ENCODE measurements at regions not wholly inside any gene's neighbourhood (a gene's known extent, or its start where the extent isn't known, plus 50 kb on each side); places are given as distances from the start of the nearest gene placed in this dataset.
A peak's percentile ranks its signal among the peaks of the same experiment; 100 is the strongest.

GRCh38 chr5:135133181-135133580 is 99.2 kb upstream of the PITX1 start:
- ATAC-seq (replicated peaks in 6 of 8): no peak
- H3K4me1 ChIP-seq (replicated peaks in 1 of 2): no peaks in the 10 kb centered on the region
- H3K4me3 ChIP-seq: no peak overlapping the region
- in situ Hi-C loops (cut with MboI; ENCODE audit: low pct_unique_long_range_greater_than_20kb in 2 of 9, low sequenced_read_pairs in 9 of 9, unreplicated experiment in 9 of 9): no loop called here
- 76 to 100% (median 93%) methylated on average over 3 to 9 of the region's 9 CpGs; no CpG with 5 or more reads in 3 of the 10 experiments for WGBS, 10 experiments
- no peak overlapping the region for H3K27ac ChIP-seq

DNA sequence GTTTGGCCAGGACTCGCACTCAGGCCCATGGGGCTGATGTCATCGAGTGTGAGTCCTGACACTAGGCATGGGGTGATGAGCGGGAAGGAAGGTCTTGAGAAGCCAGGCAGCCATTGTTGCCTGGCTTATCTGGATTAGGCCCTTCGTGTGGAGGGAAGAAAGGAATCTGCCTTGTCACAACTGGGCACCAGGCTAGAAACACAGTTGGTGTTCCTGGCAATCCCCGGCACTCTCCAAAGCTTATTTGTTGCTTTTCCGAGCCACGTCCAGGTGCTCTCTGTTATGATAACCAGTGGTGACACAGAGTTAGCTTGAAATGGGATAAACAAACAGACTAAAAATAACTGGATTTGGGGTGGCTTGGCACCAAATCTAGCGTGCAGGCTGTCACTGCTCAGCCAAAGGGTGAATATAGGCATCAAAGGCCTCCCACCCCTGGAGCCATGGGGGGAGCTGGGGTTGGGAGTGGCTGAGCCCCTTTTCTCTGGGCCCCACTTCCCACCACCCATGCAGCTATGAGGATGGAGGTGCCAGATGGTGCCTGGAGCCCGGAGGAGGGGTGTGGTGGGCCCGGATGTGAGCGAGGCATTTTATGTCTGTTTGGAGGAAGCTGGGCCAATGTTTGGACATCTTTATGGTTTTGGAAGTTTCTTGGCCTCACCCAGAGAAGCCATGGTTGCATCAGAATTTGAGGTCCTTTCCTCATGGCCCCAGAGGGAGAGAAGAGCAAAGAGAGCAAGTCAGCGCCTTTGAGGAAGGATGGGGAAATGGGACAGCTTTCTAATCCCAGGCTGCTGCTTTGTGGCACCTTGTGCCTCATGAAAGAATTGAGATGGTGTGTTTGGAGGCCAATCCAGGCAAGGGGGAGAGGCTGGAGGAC is 98.0 kb upstream of the PITX1 start:
- Histone ChIP-seq H3K4me3 (no peak overlapping the region), H3K27ac (no peak overlapping the region), H3K4me1 (replicated peaks in 1 of 2) (no peaks in the 10 kb centered on the region)
- no peak for ATAC-seq (replicated peaks in 6 of 8)
- WGBS, 10 experiments: 56 to 100% (median 81%) methylated on average over 1 to 10 of the region's 12 CpGs; no CpG with 5 or more reads in 2 of the 10 experiments
- in situ Hi-C loops (cut with MboI; ENCODE audit: low pct_unique_long_range_greater_than_20kb in 2 of 9, low sequenced_read_pairs in 9 of 9, unreplicated experiment in 9 of 9): no loop called here

GRCh38 chr5:135130261-135131215 is 96.5 kb upstream of the PITX1 start:
- 30 to 93% (median 75%) methylated on average over 2 to 3 of the region's 7 CpGs; no CpG with 5 or more reads in 6 of the 10 experiments for WGBS, 10 experiments
- ATAC-seq (replicated peaks in 6 of 8): no peak
- Histone ChIP-seq H3K27ac (no peak overlapping the region), H3K4me1 (replicated peaks in 1 of 2) (no peaks in the 10 kb centered on the region), H3K4me3 (no peak overlapping the region)
- in situ Hi-C loops (cut with MboI; ENCODE audit: low pct_unique_long_range_greater_than_20kb in 2 of 9, low sequenced_read_pairs in 9 of 9, unreplicated experiment in 9 of 9): no loop called here

DNA sequence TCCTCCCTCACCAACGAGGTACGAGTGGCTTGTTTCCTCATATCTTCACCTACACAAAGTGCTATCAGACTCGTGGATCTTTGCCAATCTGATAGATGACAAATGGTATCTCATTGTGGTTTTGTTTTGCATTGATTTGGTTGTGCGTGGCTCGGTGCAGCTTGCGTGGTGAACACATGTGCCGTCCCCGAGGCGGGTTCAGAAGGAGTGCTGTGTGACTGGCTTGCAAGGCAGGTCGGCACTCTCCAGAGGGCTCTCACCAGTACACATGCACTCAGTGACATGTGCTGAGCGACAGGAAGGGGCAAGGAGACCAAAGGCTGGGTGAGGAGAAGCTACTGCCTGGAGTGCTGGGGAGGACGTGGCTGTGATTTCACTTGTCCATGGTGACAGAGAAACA is 95.3 kb upstream of the PITX1 start:
- H3K4me1 ChIP-seq (replicated peaks in 1 of 2): no peaks in the 10 kb centered on the region
- no peak overlapping the region for H3K27ac ChIP-seq
- ATAC-seq (replicated peaks in 6 of 8): no peak
- in situ Hi-C loops (cut with MboI; ENCODE audit: low pct_unique_long_range_greater_than_20kb in 2 of 9, low sequenced_read_pairs in 9 of 9, unreplicated experiment in 9 of 9): no loop called here
- 46 to 87% (median 60%) methylated on average over 1 to 9 of the region's 12 CpGs; no CpG with 5 or more reads in 5 of the 10 experiments for WGBS, 10 experiments
- no peak overlapping the region for H3K4me3 ChIP-seq

DNA sequence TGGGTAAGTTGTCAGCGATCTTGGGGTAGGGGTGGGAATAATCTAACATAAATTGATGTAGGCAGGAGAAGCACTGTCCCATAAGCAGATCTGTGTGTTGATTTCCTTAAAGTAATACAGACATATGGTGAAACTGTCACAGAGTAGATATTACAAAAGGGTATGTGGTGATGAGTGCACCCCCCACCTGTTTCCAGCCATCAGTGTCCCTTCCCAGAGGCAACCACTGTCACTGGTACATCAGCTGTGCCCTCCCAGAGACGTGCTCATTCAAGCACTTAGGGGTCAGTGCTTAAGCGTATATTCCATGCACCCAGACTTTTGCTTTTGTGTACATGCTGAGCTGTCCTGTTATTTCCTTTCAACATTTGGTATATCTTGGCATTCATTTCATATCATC is 94.3 kb upstream of the PITX1 start:
- H3K4me3 ChIP-seq: no peak overlapping the region
- in situ Hi-C loops (cut with MboI; ENCODE audit: low pct_unique_long_range_greater_than_20kb in 2 of 9, low sequenced_read_pairs in 9 of 9, unreplicated experiment in 9 of 9): no loop called here
- no peaks in the 10 kb centered on the region for H3K4me1 ChIP-seq (replicated peaks in 1 of 2)
- WGBS, 10 experiments: 70 to 100% (median 86%) methylated on average over 1 to 3 of the region's 3 CpGs; no CpG with 5 or more reads in 3 of the 10 experiments
- H3K27ac ChIP-seq: no peak overlapping the region
- no peak for ATAC-seq (replicated peaks in 6 of 8)

- 5 to 92% (median 87%) methylated on average over 2 to 8 of the region's 11 CpGs; no CpG with 5 or more reads in 6 of the 10 experiments for WGBS, 10 experiments
- Histone ChIP-seq H3K4me1 (replicated peaks in 1 of 2) (no peaks in the 10 kb centered on the region), H3K4me3 (no peak overlapping the region), H3K27ac (no peak overlapping the region)
- peak in 5 of 8 experiments; percentile 38 to 98 (median 95) for ATAC-seq (replicated peaks in 6 of 8)
- in situ Hi-C loops (cut with MboI; ENCODE audit: low pct_unique_long_range_greater_than_20kb in 2 of 9, low sequenced_read_pairs in 9 of 9, unreplicated experiment in 9 of 9): no loop called here
Observed at GRCh38 chr5:135127439-135128240, 93.6 kb upstream of the PITX1 start.

DNA sequence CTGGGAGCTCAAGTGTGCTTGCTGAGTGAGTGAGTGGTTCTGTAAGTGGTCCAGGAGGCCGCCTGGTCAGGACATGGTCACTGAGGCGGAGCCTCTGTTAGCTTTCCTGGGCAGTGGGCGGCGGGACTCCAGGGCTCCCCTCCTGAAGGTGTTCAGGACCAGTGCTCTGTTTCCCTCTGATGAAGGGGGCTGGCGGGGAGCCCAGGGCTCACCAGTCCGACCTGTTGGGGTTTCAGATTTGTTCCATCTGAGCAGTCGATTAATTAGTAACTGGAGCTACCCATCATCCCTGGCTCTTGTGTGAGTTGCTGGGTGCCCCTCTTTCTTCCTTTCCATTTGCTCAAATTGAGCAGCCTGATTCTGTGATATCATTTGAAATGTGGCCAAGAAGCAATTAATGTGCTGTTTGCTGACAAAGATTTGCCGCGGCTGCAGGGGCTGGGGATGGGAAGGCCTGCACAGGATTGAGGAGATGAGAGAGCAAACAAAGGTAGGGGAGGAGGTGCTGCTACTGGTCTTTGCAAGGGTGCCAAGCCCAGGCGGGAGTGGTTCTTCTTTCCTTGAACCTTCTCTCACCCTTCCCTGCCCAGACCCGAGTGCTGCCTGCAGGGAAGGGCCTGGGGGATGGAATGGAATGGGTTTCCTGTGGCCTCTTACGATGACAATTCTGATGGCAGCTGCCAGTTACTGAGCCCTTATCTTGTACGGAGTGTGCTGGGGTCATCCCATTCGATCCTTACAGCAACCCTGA is 92.8 kb upstream of the PITX1 start:
- H3K27ac ChIP-seq: no peak overlapping the region
- WGBS, 10 experiments: 0 to 85% (median 76%) methylated on average over 1 to 8 of the region's 14 CpGs; no CpG with 5 or more reads in 2 of the 10 experiments
- no peak overlapping the region for H3K4me3 ChIP-seq
- peak in 2 of 8 experiments; percentile 16 to 35 for ATAC-seq (replicated peaks in 6 of 8)
- in situ Hi-C loops (cut with MboI; ENCODE audit: low pct_unique_long_range_greater_than_20kb in 2 of 9, low sequenced_read_pairs in 9 of 9, unreplicated experiment in 9 of 9): no loop called here
- no peaks in the 10 kb centered on the region for H3K4me1 ChIP-seq (replicated peaks in 1 of 2)

DNA sequence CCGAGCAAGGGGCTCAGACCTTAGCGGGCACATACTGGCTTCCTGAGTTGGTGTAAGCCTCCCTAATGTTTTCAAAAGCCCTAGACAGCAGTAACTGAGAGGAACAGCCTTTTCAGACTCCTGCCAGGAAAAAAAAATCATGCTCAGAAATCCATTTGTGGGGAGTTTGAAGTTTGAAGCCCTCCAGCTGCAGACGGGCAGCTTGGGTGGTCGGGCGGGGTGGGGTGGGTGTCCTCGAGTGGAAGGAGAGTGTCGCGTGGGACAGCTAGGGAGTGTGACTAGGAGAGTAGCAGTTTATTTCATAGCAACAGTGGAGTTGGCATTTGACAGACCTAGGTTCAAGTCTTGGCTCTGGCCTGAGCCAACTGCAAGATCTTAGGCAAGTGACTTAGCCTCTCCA is 90.7 kb upstream of the PITX1 start:
- no peak overlapping the region for H3K27ac ChIP-seq
- 62 to 100% (median 100%) methylated on average over 1 to 5 of the region's 8 CpGs; no CpG with 5 or more reads in 7 of the 10 experiments for WGBS, 10 experiments
- in situ Hi-C loops (cut with MboI; ENCODE audit: low pct_unique_long_range_greater_than_20kb in 2 of 9, low sequenced_read_pairs in 9 of 9, unreplicated experiment in 9 of 9): no loop called here
- no peak overlapping the region for H3K4me3 ChIP-seq
- ATAC-seq (replicated peaks in 6 of 8): no peak
- no peaks in the 10 kb centered on the region for H3K4me1 ChIP-seq (replicated peaks in 1 of 2)

GRCh38 chr5:135124128-135124527 is 90.1 kb upstream of the PITX1 start:
- WGBS, 10 experiments: 0 to 100% (median 40%) methylated on average over 1 to 3 of the region's 4 CpGs; no CpG with 5 or more reads in 3 of the 10 experiments
- Histone ChIP-seq H3K4me1 (replicated peaks in 1 of 2) (no peaks in the 10 kb centered on the region), H3K4me3 (no peak overlapping the region), H3K27ac (no peak overlapping the region)
- in situ Hi-C loops (cut with MboI; ENCODE audit: low pct_unique_long_range_greater_than_20kb in 2 of 9, low sequenced_read_pairs in 9 of 9, unreplicated experiment in 9 of 9): no loop called here
- peak in 2 of 8 experiments; percentile 10 to 42 for ATAC-seq (replicated peaks in 6 of 8)

GRCh38 chr5:135122797-135123196 is 88.8 kb upstream of the PITX1 start:
- no peak overlapping the region for H3K4me3 ChIP-seq
- H3K4me1 ChIP-seq (replicated peaks in 1 of 2): peaks cover 0 to 9% of the 10 kb centered on the region in 2 donors
- in situ Hi-C loops (cut with MboI; ENCODE audit: low pct_unique_long_range_greater_than_20kb in 2 of 9, low sequenced_read_pairs in 9 of 9, unreplicated experiment in 9 of 9): no loop called here
- no peak for ATAC-seq (replicated peaks in 6 of 8)
- H3K27ac ChIP-seq: no peak overlapping the region
- 0 to 60% (median 20%) methylated on average over 1 of the region's 1 CpG; no CpG with 5 or more reads in 7 of the 10 experiments for WGBS, 10 experiments

DNA sequence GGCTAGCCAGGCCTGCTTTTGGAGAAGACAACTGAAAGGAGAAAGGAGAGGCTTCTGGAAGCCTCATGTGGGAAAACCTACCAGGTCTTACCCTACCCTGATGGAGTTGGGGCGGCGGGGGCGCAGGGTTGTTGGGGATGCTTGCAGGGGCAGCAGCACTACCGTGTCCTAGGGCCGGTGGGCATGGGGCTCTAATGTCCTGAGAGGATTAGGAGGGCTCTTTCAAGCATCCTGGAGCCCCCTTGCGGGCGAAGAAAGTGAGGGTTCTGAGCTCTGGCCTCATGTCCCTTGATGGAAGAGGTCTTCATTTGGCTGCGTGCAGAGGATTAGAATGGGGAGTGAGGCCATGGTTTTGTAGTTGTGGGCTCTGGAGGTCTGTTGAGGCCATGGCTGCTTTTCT is 86.9 kb upstream of the PITX1 start:
- 93 to 100% methylated on average over 1 to 3 of the region's 8 CpGs; no CpG with 5 or more reads in 8 of the 10 experiments for WGBS, 10 experiments
- no peak for ATAC-seq (replicated peaks in 6 of 8)
- in situ Hi-C loops (cut with MboI; ENCODE audit: low pct_unique_long_range_greater_than_20kb in 2 of 9, low sequenced_read_pairs in 9 of 9, unreplicated experiment in 9 of 9): no loop called here
- H3K4me1 ChIP-seq (replicated peaks in 1 of 2): peaks cover 0 to 9% of the 10 kb centered on the region in 2 donors
- H3K4me3 ChIP-seq: no peak overlapping the region
- no peak overlapping the region for H3K27ac ChIP-seq

GRCh38 chr5:135119481-135119880 is 85.5 kb upstream of the PITX1 start:
- peaks cover 0 to 9% of the 10 kb centered on the region in 2 donors for H3K4me1 ChIP-seq (replicated peaks in 1 of 2)
- no peak overlapping the region for H3K27ac ChIP-seq
- 0 to 93% (median 79%) methylated on average over 1 to 4 of the region's 6 CpGs; no CpG with 5 or more reads in 3 of the 10 experiments for WGBS, 10 experiments
- no peak for ATAC-seq (replicated peaks in 6 of 8)
- in situ Hi-C loops (cut with MboI; ENCODE audit: low pct_unique_long_range_greater_than_20kb in 2 of 9, low sequenced_read_pairs in 9 of 9, unreplicated experiment in 9 of 9): no loop called here
- H3K4me3 ChIP-seq: no peak overlapping the region
